GM10248 (cell line): ENCODE measurements at regions not wholly inside any gene's neighbourhood (a gene's known extent, or its start where the extent isn't known, plus 50 kb on each side); places are given as distances from the start of the nearest gene placed in this dataset.
"Not testable (repeated sequence)": the region's sequence is repeated elsewhere in the genome, so short reads cannot be mapped to it uniquely, and the experiment has no call there.

Experiments
- CTCF ChIA-PET: fragments of 300-600 bp; sonication (Branson Sonifier 250); formaldehyde crosslinking; extraction: SDS; loops from one replicate; lab custom pipeline; 2021; ENCODE audit warnings: antibody characterized with exemption; lab: Yijun Ruan, JAX
- POLR2A ChIA-PET: fragments of 350-650 bp; sonication (Branson Sonifier 250); formaldehyde crosslinking; extraction: SDS; loops from one replicate; lab custom pipeline; 2020; ENCODE audit warnings: antibody characterized with exemption; lab: Yijun Ruan, JAX
- DNase-seq: peaks from one replicate; pipeline ENCODE4 v3.0.0; 2012; ENCODE audit errors: extremely low spot score
- CTCF ChIP-seq: IDR thresholded peaks from 2 replicates; pipeline ENCODE4 v1.5.1; 2012; ENCODE audit warnings: mild to moderate bottlenecking, low read depth; ENCODE audit errors: extremely low read depth, missing control alignments, control extremely low read depth

DNA sequence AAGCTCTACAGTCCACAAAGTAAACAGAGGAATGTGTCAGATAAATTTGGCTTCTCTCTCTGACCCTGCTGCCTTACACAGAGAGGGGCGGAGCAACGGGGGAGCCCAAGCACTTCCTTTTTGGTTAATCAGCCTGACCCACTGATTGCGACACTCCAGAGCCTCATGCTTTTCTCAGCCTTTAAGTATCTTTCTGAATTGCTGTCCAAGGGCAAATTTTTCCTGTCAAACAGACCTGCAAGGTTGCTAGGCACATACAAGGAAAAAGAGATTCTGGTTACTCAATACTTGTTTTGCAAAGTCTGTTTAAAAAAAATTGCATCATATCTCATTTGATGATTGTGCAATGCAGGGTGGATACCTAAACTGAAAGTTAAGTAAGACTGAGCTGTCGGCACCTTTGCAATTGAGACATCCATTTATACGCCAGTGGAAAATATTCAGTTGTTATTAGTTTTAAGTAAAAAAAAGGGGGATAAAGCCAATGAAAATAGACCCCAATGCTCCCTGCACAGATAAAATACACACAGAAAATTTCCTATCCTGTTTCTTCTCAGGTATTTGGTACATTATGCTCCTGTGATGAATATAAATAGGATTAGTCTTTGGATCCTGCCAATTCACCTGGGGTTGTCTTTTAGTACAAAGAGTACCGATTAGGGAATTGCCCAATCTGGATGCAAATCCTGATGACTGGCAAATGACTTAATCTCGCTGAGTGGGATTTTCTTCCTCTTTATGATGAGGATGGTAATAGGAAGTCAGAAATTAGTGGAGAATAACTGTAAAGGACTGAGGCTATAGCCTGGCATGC is 260.2 kb upstream of the TRIB2 start:
- DNase-seq, result peak; percentile 24
- TF ChIP-seq CTCF, result no peak
- ChIA-PET CTCF (no interaction called here), POLR2A (no interaction called here)

GRCh38 chr2:12457831-12458230 is 258.9 kb upstream of the TRIB2 start:
- ChIA-PET POLR2A (no interaction called here), CTCF (interaction anchor here (1.5 kb wide), 1 partner anchor 9 kb away, joined by 4 read pairs; no protein-coding TSS in a partner anchor)
- TF ChIP-seq CTCF, result no peak
- no peak for DNase-seq

GRCh38 chr2:12463189-12463588 is 253.5 kb upstream of the TRIB2 start:
- TF ChIP-seq CTCF, result no peak
- ChIA-PET POLR2A (no interaction called here), CTCF (interaction anchor here (1.6 kb wide), 1 partner anchor 11 kb away, joined by 4 read pairs; no protein-coding TSS in a partner anchor)
- DNase-seq, result no peak

- ChIA-PET POLR2A (no interaction called here), CTCF (no interaction called here)
- no peak for DNase-seq
- TF ChIP-seq CTCF, result no peak
Observed at GRCh38 chr2:12465631-12466135, 251.1 kb upstream of the TRIB2 start.

- CTCF ChIA-PET, result no interaction called here
- POLR2A ChIA-PET, result no interaction called here
- DNase-seq, result no peak
- TF ChIP-seq CTCF, result no peak
Observed at GRCh38 chr2:12467303-12467702, 249.4 kb upstream of the TRIB2 start.

DNA sequence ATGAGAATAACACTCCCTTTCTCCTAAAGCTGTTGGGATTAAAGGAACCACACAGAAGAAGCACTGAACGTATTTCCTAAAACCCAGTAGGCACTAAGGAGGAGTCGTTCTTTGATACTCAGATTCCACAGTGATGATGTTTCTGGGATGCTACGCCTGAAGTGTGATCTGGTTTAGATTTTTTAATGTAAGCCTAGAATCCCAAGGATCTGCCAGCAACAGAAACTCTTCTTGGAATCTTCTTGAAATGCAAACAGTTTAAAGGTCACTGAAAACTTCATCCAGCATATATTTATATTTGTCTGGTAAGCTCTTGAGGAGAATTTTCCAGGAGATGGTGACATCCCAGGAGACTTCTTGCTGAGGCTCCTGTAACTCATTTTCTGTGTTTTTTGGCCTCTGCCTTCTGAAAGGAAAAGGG is 247.6 kb upstream of the TRIB2 start:
- no peak for TF ChIP-seq CTCF
- POLR2A ChIA-PET, result no interaction called here
- CTCF ChIA-PET, result no interaction called here
- DNase-seq, result no peak

- DNase-seq, CTCF ChIA-PET, POLR2A ChIA-PET: not testable (repeated sequence)
Observed at GRCh38 chr2:12472265-12472664, 244.5 kb upstream of the TRIB2 start.
